HepG2 (cell line): ENCODE measurements at regions not wholly inside any gene's neighbourhood (a gene's known extent, or its start where the extent isn't known, plus 50 kb on each side); places are given as distances from the start of the nearest gene placed in this dataset.

Experiments
- ATAC-seq: fragments of 200-7000 bp; cut with Tn5 transposase; 3 replicates; pipeline ENCODE4 v1.9.1; 2020; ENCODE audit warnings: mild to moderate bottlenecking, moderate library complexity
- BruUV-seq: library from RNA; stranded (reverse); fragments of 400-500 nt; replicated peaks from 2 replicates; lab custom pipeline; 2021; lab: Mats Ljungman, UMichigan
- CTCF ChIA-PET: fragments of 300-600 bp; formaldehyde crosslinking; extraction: SDS; loops from one replicate; lab custom pipeline; 2021; ENCODE audit warnings: low total read pairs, inconsistent platforms, low intra/inter-chr PET ratio; lab: Yijun Ruan, JAX
- POLR2A ChIA-PET: fragments of 350-600 bp; sonication (Branson Sonifier 250); formaldehyde crosslinking; loops from one replicate; lab custom pipeline; 2020; ENCODE audit warnings: antibody characterized with exemption, inconsistent platforms; lab: Yijun Ruan, JAX
- DNase-seq: peaks from one replicate; pipeline ENCODE4 v3.0.0-alpha.2; 2015; ENCODE audit warnings: low spot score
- FAIRE-seq: peaks from 3 replicates; lab custom pipeline; 2011; peaks lifted over from hg19 to GRCh38; lab: Jason Lieb, UNC
- H2AFZ ChIP-seq: one replicate; pipeline ENCODE4 v1.6.1; 2011; ENCODE audit warnings: low read length, inconsistent platforms
- H3K27ac ChIP-seq: fragments of 300-600 bp; 3 replicates; pipeline ENCODE4 v1.8.0; 2011; ENCODE audit warnings: mixed run types, mild to moderate bottlenecking, mixed read lengths, low read length, inconsistent platforms; ENCODE audit not compliant: insufficient read depth; ENCODE audit errors: extremely low read length
- H3K27me3 ChIP-seq, 2 experiments: fragments of 200-600 bp in 1 of 2; 2 replicates in 1 of 2; 3 replicates in 1 of 2; pipeline versions ENCODE4 v1.6.0 to v1.8.0; 2011; ENCODE audit warnings: low read length in 2 of 2, mild to moderate bottlenecking in 2 of 2, moderate library complexity in 2 of 2, inconsistent platforms in 1 of 2; ENCODE audit not compliant: insufficient read depth in 2 of 2, control insufficient read depth in 1 of 2
- H3K36me3 ChIP-seq, 2 experiments: fragments of 200-600 bp in 1 of 2; replicated peaks in 1 of 2; 2 replicates in 1 of 2; 3 replicates in 1 of 2; pipeline versions ENCODE4 v1.5.1 to v1.8.0; 2011; ENCODE audit warnings: low read length in 2 of 2, inconsistent platforms in 1 of 2; ENCODE audit not compliant: insufficient read depth in 2 of 2, control insufficient read depth in 1 of 2
- H3K4me1 ChIP-seq: 2 replicates; pipeline ENCODE4 v1.5.1; 2012; ENCODE audit warnings: low read length, inconsistent platforms; ENCODE audit not compliant: insufficient read depth
- H3K4me2 ChIP-seq: 2 replicates; pipeline ENCODE4 v1.6.0; 2011; ENCODE audit warnings: low read depth, low read length, inconsistent platforms
- H3K4me3 ChIP-seq, 3 experiments: fragments of 200-600 bp in 1 of 3; sonication (generic), shearing (Covaris generic) in 1 of 3; replicated peaks in 1 of 3; 2 replicates each; pipeline ENCODE4 v1.5.1; 2011 to 2016; ENCODE audit warnings: low read length in 3 of 3, inconsistent platforms in 2 of 3, low read depth in 2 of 3, mild to moderate bottlenecking in 2 of 3, control low read depth in 1 of 3, mixed read lengths in 1 of 3; ENCODE audit not compliant: insufficient read depth in 1 of 3
- H3K79me2 ChIP-seq: one replicate; pipeline ENCODE4 v1.6.1; 2011; ENCODE audit warnings: low read length, inconsistent platforms; ENCODE audit not compliant: insufficient read depth
- H3K9ac ChIP-seq: 2 replicates; pipeline ENCODE4 v1.6.0; 2011; ENCODE audit warnings: mild to moderate bottlenecking, low read depth, low read length, inconsistent platforms; ENCODE audit not compliant: insufficient read depth
- H3K9me3 ChIP-seq: 2 replicates; pipeline ENCODE4 v1.5.1; 2012; ENCODE audit warnings: mild to moderate bottlenecking, low read length
- H4K20me1 ChIP-seq: 2 replicates; pipeline ENCODE4 v1.6.0; 2011; ENCODE audit warnings: inconsistent platforms, mild to moderate bottlenecking, low read length, moderate library complexity; ENCODE audit not compliant: insufficient read depth
- CEBPG ChIP-seq: IDR thresholded peaks from 2 replicates; pipeline ENCODE4 v1.6.1; 2016
- FOSL2 ChIP-seq: sonication (generic); formaldehyde crosslinking; IDR thresholded peaks from 2 replicates; pipeline ENCODE4 v1.4.0; 2020; ENCODE audit warnings: missing genetic modification reagents
- ISX ChIP-seq: sonication (generic); formaldehyde crosslinking; conservative IDR thresholded peaks from 2 replicates; pipeline ENCODE4 v1.5.0; 2020; ENCODE audit warnings: missing genetic modification reagents
- KDM6A ChIP-seq: IDR thresholded peaks from 2 replicates; pipeline ENCODE4 v1.6.1; 2016; ENCODE audit warnings: low read depth
- MZF1 ChIP-seq: sonication (generic); formaldehyde crosslinking; IDR thresholded peaks from 2 replicates; pipeline ENCODE4 v1.8.1; 2023; ENCODE audit warnings: mild to moderate bottlenecking, missing genetic modification reagents, borderline replicate concordance
- RXRA ChIP-seq: sonication (generic); formaldehyde crosslinking; IDR thresholded peaks from 2 replicates; pipeline ENCODE4 v1.5.1; 2020; ENCODE audit warnings: missing genetic modification reagents
- SKI ChIP-seq: fragments of 450-650 bp; IDR thresholded peaks from one replicate; pipeline ENCODE4 v1.6.1; 2018; ENCODE audit warnings: mild to moderate bottlenecking; ENCODE audit not compliant: partially characterized antibody
- SOX5 ChIP-seq: IDR thresholded peaks from 2 replicates; pipeline ENCODE4 v1.6.1; 2016; ENCODE audit warnings: borderline replicate concordance
- ZC3H13 ChIP-seq: sonication (generic); formaldehyde crosslinking; IDR thresholded peaks from 2 replicates; pipeline ENCODE4 v1.8.1; 2023; ENCODE audit warnings: mild to moderate bottlenecking, missing genetic modification reagents, moderate library complexity
- ZNF235 ChIP-seq: sonication (generic); formaldehyde crosslinking; IDR thresholded peaks from 2 replicates; pipeline ENCODE4 v1.8.1; 2023; ENCODE audit warnings: mild to moderate bottlenecking, missing genetic modification reagents, borderline replicate concordance
- ZNF251 ChIP-seq: sonication (generic); formaldehyde crosslinking; IDR thresholded peaks from 2 replicates; pipeline ENCODE4 v1.9.0; 2021; ENCODE audit warnings: mild to moderate bottlenecking, missing genetic modification reagents
- ZNF317 ChIP-seq: sonication (generic); formaldehyde crosslinking; IDR thresholded peaks from 2 replicates; pipeline ENCODE4 v1.5.0; 2020; ENCODE audit warnings: mild to moderate bottlenecking, missing genetic modification reagents
- ZNF556 ChIP-seq: sonication (generic); formaldehyde crosslinking; IDR thresholded peaks from 2 replicates; pipeline ENCODE4 v1.4.0; 2020; ENCODE audit warnings: mild to moderate bottlenecking, missing genetic modification reagents, borderline replicate concordance
- ZNF747 ChIP-seq: sonication (generic); formaldehyde crosslinking; IDR thresholded peaks from 2 replicates; pipeline ENCODE4 v1.8.1; 2023; ENCODE audit warnings: missing genetic modification reagents, mild to moderate bottlenecking, borderline replicate concordance
- WGBS: methylation state at CpG from one replicate; pipeline ENCODE4 v1.1.6; 2017; ENCODE audit warnings: low lambda C conversion rate; 5-methylcytosine and 5-hydroxymethylcytosine counted together
- in situ Hi-C: cut with HindIII; loops from 2 replicates; pipeline ENCODE4 v1.10.0; 2017; ENCODE audit warnings: low pct_unique_long_range_greater_than_20kb; ENCODE audit not compliant: extremely low pct_ligation_motif_present
- intact Hi-C: fragments of 100-400 bp; cut with micrococcal nuclease; formaldehyde crosslinking; loops from one replicate; pipeline ENCODE4 v1.10.0; 2022; ENCODE audit not compliant: unreplicated experiment
- TF ChIP-seq, protein P1 (sequence below): sonication (generic); formaldehyde crosslinking; IDR thresholded peaks from 2 replicates; pipeline ENCODE4 v1.8.0; 2022; ENCODE audit warnings: missing genetic modification reagents, mild to moderate bottlenecking, borderline replicate concordance

DNA sequence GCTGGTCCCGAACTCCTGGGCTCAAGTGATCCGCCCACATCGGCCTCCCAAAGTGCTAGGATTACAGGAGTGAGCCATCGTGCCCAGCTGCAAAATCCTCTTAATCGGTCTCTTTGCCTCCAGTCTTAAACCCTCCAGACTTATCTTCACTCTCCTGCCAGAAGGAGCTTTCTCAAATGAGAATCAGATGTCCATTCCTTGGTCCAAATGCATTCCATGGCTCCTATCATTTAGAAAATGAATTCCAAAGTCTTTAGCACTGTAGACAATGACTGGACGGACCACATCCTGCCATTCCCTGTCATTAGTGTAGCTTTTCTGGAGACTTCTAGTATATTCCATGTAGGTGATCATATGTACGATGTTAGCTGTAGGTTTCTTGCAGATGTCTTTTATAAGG is 141.9 kb downstream of the ID4 start:
- CTCF ChIA-PET: no interaction called here
- Histone ChIP-seq H3K4me1 (no peaks in the 10 kb centered on the region), H3K4me2 (no peak overlapping the region), H3K27me3 (peaks cover 0 to 11% of the 10 kb centered on the region in 2 experiments; a peak in 2 of 5 replicates), H2AFZ (no peak overlapping the region), H3K4me3 (no peak overlapping the region), H3K36me3 (no peaks in the 10 kb centered on the region), H3K27ac (no peak overlapping the region), H3K9me3 (no peaks in the 10 kb centered on the region), H3K9ac (no peak overlapping the region), H3K79me2 (no peaks in the 10 kb centered on the region), H4K20me1 (no peaks in the 10 kb centered on the region)
- BruUV-seq: no TSS peak
- 7% methylated on average over 7 of the region's 7 CpGs for WGBS
- POLR2A ChIA-PET: no interaction called here
- intact Hi-C loops (no loop called here), in situ Hi-C loops (no loop called here)
- ATAC-seq (no peak), FAIRE-seq (no peak), DNase-seq (no peak)
- TF ChIP-seq CEBPG (no peak), KDM6A (CRISPR knock-in tag) (no peak), SKI (no peak), ZNF556 (CRISPR knock-in tag) (no peak), SOX5 (CRISPR knock-in tag) (no peak), ZNF251 (no peak), ZNF317 (CRISPR knock-in tag) (no peak), MZF1 (CRISPR knock-in tag) (no peak), FOSL2 (CRISPR knock-in tag) (no peak), ISX (CRISPR knock-in tag) (no peak), ZNF747 (CRISPR knock-in tag) (no peak), ZC3H13 (CRISPR knock-in tag) (no peak), ZNF235 (no peak), RXRA (CRISPR knock-in tag) (no peak)
- TF ChIP-seq, protein P1, sequence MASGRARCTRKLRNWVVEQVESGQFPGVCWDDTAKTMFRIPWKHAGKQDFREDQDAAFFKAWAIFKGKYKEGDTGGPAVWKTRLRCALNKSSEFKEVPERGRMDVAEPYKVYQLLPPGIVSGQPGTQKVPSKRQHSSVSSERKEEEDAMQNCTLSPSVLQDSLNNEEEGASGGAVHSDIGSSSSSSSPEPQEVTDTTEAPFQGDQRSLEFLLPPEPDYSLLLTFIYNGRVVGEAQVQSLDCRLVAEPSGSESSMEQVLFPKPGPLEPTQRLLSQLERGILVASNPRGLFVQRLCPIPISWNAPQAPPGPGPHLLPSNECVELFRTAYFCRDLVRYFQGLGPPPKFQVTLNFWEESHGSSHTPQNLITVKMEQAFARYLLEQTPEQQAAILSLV (CRISPR knock-in tag): no peak
